WI38 (cell line): ENCODE measurements at regions not wholly inside any gene's neighbourhood (a gene's known extent, or its start where the extent isn't known, plus 50 kb on each side); places are given as distances from the start of the nearest gene placed in this dataset.

Experiments
- H3K4me3 ChIP-seq: 2 replicates; pipeline ENCODE4 v1.5.1; 2011; ENCODE audit warnings: low read depth, mild to moderate bottlenecking, control low read depth, low read length
- CTCF ChIP-seq: IDR thresholded peaks from 2 replicates; pipeline ENCODE4 v1.5.1; 2012; ENCODE audit warnings: low read depth, mild to moderate bottlenecking, control low read depth, low read length

DNA sequence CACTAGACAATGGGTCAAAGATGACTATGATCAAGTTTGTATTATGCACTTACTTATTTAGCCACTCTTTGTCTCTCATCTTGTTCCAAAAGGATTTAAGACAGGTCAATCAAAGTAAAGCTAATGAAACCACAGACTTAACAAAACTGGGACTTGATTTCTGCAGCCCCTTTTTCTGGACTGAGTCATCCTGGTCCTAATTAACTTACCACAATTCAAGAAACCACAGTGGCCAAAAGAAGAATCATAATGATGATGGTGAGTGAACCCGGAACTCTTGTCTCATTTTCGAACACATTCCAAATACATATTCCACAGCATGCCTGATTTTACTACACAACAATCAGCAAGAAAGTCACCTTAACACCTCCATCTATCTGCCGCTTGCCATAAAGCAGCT lies 1333.0 kb downstream of the ROBO1 start:
- no peak overlapping the region for H3K4me3 ChIP-seq
- no peak for TF ChIP-seq CTCF

- TF ChIP-seq CTCF: no peak
Measured at GRCh38 chr3:78455166-78455565, 1312.6 kb downstream of the ROBO1 start.

GRCh38 chr3:78455712-78456433 lies 1311.9 kb downstream of the ROBO1 start:
- TF ChIP-seq CTCF: no peak

More at GRCh38 chr3:78455166-78455565, 1312.6 kb downstream of the ROBO1 start:
- no peak overlapping the region for H3K4me3 ChIP-seq

DNA sequence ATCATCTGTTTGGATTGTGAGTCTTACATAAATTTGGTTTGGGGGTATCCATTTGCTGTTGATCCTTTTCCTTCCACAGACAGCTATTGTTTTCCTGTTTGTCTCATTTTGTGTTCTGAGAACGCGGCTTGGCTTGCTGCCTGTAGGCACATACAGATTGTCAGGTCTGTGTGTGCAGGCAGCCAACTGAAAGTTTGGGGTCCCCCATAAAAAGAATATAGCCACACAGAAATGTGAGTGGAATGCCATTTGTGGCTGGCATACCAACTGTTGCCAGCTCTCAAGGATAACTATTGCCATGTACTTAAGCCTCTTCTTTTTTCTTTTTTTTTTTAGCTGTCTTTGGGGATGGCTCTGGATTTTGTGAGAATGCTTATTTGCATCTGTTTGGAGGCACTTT lies 1308.0 kb downstream of the ROBO1 start:
- TF ChIP-seq CTCF: no peak
- no peak overlapping the region for H3K4me3 ChIP-seq

More at GRCh38 chr3:78455712-78456433, 1311.9 kb downstream of the ROBO1 start:
- no peak overlapping the region for H3K4me3 ChIP-seq

- no peak overlapping the region for H3K4me3 ChIP-seq
- TF ChIP-seq CTCF: no peak
Measured at GRCh38 chr3:78462021-78462420, 1305.8 kb downstream of the ROBO1 start.

DNA sequence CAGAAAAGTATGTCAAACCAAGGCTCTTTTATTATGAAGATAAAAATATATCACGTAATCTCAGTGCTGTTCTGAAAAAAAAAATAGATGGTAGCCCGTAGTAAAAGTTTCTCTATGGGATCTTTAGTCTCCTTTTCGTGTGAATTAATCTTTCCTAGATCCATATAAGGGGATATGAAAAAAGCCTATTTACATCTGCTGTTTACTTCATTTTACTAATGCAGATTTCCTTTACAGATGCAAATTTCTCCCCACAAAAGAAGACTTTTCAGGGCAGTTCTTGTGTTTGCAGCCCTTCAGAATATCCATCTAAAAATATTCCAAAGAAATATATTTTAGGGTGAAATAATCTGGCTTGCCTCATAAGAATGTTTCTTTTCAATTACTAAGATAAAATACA lies 1291.7 kb downstream of the ROBO1 start:
- no peak overlapping the region for H3K4me3 ChIP-seq
- no peak for TF ChIP-seq CTCF

- H3K4me3 ChIP-seq: no peak overlapping the region
- no peak for TF ChIP-seq CTCF
Measured at GRCh38 chr3:78481050-78481449, 1286.7 kb downstream of the ROBO1 start.
